NCI-H748 treated with DMSO at 0.1 percent for 48 hours (cell line): ENCODE measurements at regions not wholly inside any gene's neighbourhood (a gene's known extent, or its start where the extent isn't known, plus 50 kb on each side); places are given as distances from the start of the nearest gene placed in this dataset.

Experiments used
- DNase-seq: peaks from one replicate; lab custom pipeline; 2025; lab: John Stamatoyannopoulos, UW

- no peak for DNase-seq
These were observed 243.3 kb upstream of the NCKAP5 start for GRCh38 chr2:133811409-133812125.

GRCh38 chr2:133812826-133813617, 244.8 kb upstream of the NCKAP5 start:
- DNase-seq: no peak

- no peak for DNase-seq
These were observed 246.6 kb upstream of the NCKAP5 start for GRCh38 chr2:133814890-133815289.

DNA sequence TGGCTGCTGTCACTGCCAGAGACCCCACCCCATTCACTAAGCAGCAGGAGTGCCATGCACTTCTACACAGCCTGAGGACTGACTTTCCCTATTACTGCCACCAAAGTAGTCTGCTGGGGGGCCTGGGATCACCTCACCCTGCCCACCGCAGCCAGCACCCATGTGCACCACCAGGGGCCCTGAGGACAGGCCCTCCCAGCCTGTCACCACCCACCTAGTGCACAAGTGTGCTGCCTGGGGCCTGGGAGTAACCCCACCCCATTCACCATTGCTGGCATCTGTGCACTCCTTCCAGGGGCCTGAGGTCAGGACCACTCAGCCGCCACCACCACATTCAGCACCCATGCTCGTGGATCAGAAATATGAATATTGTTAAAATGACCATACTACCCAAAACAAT, 247.8 kb upstream of the NCKAP5 start:
- DNase-seq: no peak

DNA sequence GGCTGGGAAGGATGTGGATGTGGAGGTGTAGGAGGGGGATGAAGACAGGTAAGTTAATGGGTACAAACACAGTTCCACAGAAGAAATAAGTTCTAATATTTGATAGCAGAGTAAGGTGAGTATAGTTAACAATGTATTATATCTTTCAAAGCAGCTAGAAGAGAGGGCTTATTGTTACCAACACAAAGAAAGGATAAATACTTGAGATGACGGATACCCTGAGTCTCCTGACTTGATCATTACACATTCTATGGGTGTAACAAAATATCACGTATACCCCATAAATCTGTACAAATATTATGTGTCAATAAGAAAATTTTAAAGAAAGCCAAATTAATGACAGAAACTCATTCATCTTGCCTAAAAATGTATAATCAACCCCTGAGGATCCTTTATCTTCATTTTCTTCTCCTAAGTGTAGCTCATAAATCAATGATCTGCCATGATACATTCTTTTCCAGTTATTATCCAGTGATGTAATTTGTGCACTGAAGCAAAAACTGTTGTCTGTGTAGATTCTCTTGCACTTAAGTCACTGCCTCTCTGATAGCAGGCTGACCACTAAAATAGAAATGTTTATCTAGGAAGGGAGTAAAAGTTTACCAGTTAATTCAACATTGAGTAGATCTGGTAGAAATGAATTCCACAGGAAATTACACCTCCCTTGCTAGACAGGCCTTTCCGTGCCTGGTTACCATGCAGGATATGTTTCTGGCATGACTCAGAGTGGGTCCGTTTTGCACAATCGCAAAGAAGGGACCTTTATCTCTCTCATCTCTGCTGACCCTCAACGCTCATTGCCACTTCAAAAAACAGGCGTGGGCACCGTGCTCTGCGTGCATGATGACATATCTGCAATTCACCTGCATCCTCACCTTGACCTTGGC, 249.7 kb upstream of the NCKAP5 start:
- no peak for DNase-seq

- no peak for DNase-seq
These were observed 250.4 kb upstream of the NCKAP5 start for GRCh38 chr2:133818661-133819060.

- DNase-seq: no peak
These were observed 251.6 kb upstream of the NCKAP5 start for GRCh38 chr2:133819906-133820305.

GRCh38 chr2:133821107-133821760, 253.0 kb upstream of the NCKAP5 start:
- no peak for DNase-seq

GRCh38 chr2:133822517-133823225, 254.4 kb upstream of the NCKAP5 start:
- DNase-seq: no peak

DNA sequence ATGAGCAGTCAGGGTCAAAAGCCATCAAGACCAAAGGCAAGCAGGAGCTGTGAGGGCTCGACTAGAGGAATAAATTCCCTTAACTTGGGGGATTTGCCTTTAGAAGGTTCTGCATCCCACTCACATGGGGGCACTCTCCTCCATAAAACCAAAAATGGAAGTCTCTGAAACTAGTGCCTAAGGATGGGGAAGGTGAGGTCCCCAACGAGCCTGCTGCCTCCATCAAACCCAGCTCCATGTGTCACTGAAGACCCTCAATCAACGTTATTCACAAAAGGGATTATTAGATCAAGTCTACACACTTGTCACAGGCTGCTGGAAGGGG, 254.9 kb upstream of the NCKAP5 start:
- no peak for DNase-seq

- DNase-seq: no peak
These were observed 256.6 kb upstream of the NCKAP5 start for GRCh38 chr2:133824869-133825268.

DNA sequence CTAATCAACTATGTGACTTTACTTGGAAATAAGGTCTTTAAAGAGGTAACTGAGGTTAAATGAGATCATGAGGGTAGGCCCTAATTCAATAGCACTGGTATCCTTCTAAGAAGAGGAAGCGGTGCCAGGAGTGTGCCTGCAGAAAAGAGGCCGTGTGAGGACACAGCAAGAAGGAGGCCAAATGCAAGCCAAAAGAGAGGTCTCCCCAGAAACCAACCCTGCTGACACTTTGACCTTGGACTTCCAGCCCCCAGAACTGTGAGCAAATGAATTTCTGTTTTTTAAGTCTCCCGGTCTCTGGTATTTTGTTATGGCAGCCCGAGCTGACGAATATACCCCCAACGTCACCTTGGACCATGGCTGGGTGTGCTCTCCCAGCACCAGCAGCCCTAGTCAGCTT, 257.5 kb upstream of the NCKAP5 start:
- no peak for DNase-seq

DNA sequence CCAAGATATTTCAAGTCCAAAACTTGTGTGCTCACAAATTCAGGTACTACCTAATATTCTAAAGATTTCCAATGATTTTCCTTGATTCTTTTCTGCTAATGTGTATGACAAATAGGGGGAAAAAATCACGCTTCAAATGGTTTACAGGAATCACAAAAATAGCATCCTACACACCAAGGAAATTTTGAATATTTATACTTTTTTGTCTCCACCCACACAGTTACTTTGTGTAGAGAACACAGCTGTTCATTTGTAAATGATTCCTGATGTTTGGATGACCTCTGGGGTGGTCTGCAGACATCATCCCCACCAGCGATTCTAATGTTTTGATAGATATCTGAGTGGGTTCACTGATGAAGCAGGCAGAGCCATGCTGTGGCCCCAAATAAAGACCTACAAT, 260.6 kb upstream of the NCKAP5 start:
- DNase-seq: no peak

- no peak for DNase-seq
These were observed 261.3 kb upstream of the NCKAP5 start for GRCh38 chr2:133829450-133830020.

- no peak for DNase-seq
These were observed 265.5 kb upstream of the NCKAP5 start for GRCh38 chr2:133833746-133834145.

- DNase-seq: no peak
These were observed 267.8 kb upstream of the NCKAP5 start for GRCh38 chr2:133835821-133836619.

DNA sequence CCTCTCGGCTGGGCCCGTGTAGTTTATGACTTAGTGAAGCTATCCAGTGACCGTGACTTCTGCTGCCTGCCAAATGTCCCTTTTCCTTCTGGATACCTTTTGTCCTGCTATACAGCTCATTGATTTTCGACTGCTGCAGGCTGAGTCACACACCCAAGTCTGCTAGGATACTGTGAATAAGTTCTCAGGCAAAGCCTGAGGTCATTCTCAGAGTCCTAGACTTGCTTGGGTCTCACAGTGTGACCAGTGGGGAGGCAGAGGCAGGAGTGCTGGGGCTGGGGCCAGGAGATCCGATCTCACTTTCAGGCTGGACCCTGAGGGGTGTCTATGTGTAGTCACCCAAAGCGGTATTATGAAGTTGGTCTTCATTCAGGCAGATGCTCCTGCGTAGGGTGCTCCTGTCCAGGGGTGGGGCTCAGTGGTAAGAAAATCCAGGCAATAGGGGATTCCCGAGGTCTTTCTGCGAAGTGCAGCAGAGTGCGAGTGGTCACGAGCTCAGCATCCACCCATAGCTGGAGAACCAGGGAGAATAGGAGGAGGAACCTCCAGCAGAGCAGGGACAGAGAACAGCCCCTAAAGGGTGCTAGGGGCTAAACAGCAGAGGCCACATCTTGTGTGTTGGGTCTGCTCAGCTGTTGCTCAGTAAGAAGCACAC, 268.6 kb upstream of the NCKAP5 start:
- no peak for DNase-seq

DNA sequence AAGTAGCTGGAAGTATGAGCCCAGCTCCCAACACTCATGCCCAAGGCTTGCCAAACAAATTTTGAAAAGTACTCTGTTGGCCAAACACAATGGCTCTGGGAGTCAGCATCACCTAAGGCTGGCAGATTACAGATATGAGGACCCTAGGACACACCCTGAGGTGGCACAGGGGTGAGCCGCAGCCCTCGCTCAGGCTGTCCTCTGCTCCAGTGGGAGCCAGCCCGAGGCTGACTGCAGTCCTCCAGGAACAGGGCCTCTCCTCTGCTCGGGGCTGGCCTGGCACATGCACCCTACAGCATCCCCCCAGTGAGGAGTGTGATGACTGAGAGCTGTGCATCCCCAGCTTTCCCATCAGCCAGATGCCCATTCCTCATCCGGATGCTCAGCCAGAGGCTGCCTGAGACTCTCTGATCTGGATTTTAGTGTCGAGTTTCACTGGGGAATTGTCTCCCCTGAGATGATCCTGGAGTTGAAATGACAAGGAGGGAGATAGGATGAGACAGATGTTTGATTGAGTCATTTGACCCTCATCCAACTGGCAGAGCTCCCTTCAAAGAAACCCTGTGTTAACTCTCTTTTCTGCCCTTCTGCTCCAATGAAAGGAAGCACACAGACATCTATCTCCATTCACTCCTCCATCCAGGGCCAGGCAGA, 269.3 kb upstream of the NCKAP5 start:
- no peak for DNase-seq

DNA sequence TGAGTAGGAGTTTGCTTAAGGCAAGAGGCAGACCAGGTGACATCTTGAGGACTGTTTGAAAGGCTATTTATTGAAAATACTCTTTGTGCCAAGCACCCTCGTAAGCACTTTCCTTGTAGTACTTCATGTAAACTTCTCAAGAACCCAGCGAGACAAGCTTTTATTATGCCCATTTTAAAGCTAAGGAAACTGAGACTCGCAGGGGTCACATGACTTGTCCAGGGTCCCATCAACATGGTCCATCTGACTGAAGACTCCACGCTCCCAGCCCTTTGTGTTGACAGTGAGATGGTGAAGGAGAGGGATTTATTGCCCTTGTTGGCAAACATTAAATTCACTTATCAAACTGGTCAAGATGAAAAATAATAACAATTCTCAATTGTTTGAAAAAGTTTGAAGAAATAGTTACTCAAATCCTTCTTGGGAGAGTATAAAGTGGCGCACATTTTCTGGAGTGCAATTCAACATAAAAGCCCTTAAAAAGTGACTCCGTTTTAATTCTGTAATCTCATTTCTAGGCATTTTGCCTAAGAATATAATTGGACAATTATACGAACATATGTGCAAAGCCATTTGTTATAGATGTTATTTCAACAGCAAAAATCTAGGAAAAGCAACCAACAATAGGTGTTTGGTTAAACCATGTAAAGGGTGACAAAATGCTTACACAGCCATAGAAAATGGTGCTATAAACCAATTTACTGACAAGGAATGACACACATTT, 270.5 kb upstream of the NCKAP5 start:
- no peak for DNase-seq
